Breast epithelium (tissue), 4 donors: ENCODE measurements at regions not wholly inside any gene's neighbourhood (a gene's known extent, or its start where the extent isn't known, plus 50 kb on each side); places are given as distances from the start of the nearest gene placed in this dataset.
"Not testable (repeated sequence)": the region's sequence is repeated elsewhere in the genome, so short reads cannot be mapped to it uniquely, and the experiment has no call there.

Source experiments
- DNase-seq, 2 donors: peaks; one replicate each; pipeline ENCODE4 v3.0.0-alpha.2; 2019; ENCODE audit warnings: low spot score in 2 of 2
- H3K27ac ChIP-seq, 2 donors: fragments of 200-600 bp; sonication (generic) in 1 of 2; one replicate each; pipeline ENCODE4 v1.5.1; 2016 to 2019; ENCODE audit warnings: mild to moderate bottlenecking in 1 of 2
- H3K27me3 ChIP-seq, 2 donors: fragments of 200-600 bp; sonication (generic) in 1 of 2; one replicate each; pipeline versions ENCODE4 v1.5.1 to v1.6.0; 2017 to 2019; ENCODE audit warnings: control low read depth in 1 of 2, mild to moderate bottlenecking in 1 of 2
- H3K36me3 ChIP-seq: fragments of 200-600 bp; one replicate; pipeline ENCODE4 v1.5.1; 2019
- H3K4me1 ChIP-seq, 2 donors: fragments of 200-600 bp; sonication (generic); one replicate each; pipeline ENCODE4 v1.5.1; 2016 to 2019; ENCODE audit warnings: control low read depth in 1 of 2
- H3K4me3 ChIP-seq, 3 donors: fragments of 200-600 bp; sonication (generic); 1 replicate in 2 of 3; 2 replicates in 1 of 3; pipeline ENCODE4 v1.5.1; 2016 to 2019; ENCODE audit warnings: mild to moderate bottlenecking in 3 of 3, moderate library complexity in 2 of 3
- H3K9me3 ChIP-seq, 2 donors: fragments of 200-600 bp; sonication (generic) in 1 of 2; one replicate each; pipeline ENCODE4 v1.5.1; 2016 to 2019; ENCODE audit warnings: control low read depth in 1 of 2
- CTCF ChIP-seq, 3 donors: fragments of 450-650 bp; IDR thresholded peaks; one replicate each; pipeline ENCODE4 v1.5.1; 2016 to 2017; ENCODE audit warnings: antibody characterized with exemption in 3 of 3, mild to moderate bottlenecking in 3 of 3, moderate library complexity in 3 of 3
- POLR2A ChIP-seq: fragments of 450-650 bp; IDR thresholded peaks from one replicate; pipeline ENCODE4 v1.6.1; 2016; ENCODE audit warnings: antibody characterized with exemption, mild to moderate bottlenecking, moderate library complexity
- POLR2AphosphoS5 ChIP-seq, 3 donors: sonication (generic); formaldehyde crosslinking; IDR thresholded peaks; one replicate each; pipeline ENCODE4 v1.6.1; 2017; ENCODE audit warnings: antibody characterized with exemption in 3 of 3
- intact Hi-C: fragments of 100-400 bp; cut with DNase I; formaldehyde crosslinking; loops from one replicate; pipeline ENCODE4 v1.15.1; 2023; ENCODE audit warnings: low total_unique reads

GRCh38 chr4:59712470-59712869, 1487.7 kb upstream of the ADGRL3 start:
- Histone ChIP-seq H3K27me3 (no peaks in the 10 kb centered on the region), H3K27ac (no peak overlapping the region), H3K4me1 (no peaks in the 10 kb centered on the region), H3K9me3 (no peaks in the 10 kb centered on the region), H3K36me3 (no peaks in the 10 kb centered on the region), H3K4me3 (no peak overlapping the region)
- TF ChIP-seq POLR2AphosphoS5 (IDR thresholded peaks at IDR 0.05) (no peak), CTCF (IDR thresholded peaks at IDR 0.05) (no peak), POLR2A (no peak)
- no peak for DNase-seq
- intact Hi-C loops, result no loop called here

GRCh38 chr4:59724286-59724685, 1475.8 kb upstream of the ADGRL3 start:
- intact Hi-C loops, H3K27ac ChIP-seq, H3K27me3 ChIP-seq, H3K9me3 ChIP-seq, DNase-seq, H3K4me1 ChIP-seq, H3K4me3 ChIP-seq, H3K36me3 ChIP-seq: not testable (repeated sequence)

GRCh38 chr4:59727745-59728144, 1472.4 kb upstream of the ADGRL3 start:
- Histone ChIP-seq H3K27ac (no peak overlapping the region), H3K4me3 (no peak overlapping the region), H3K27me3 (no peaks in the 10 kb centered on the region), H3K36me3 (no peaks in the 10 kb centered on the region), H3K4me1 (no peaks in the 10 kb centered on the region), H3K9me3 (peaks cover 0 to 6% of the 10 kb centered on the region in 2 donors)
- no peak for DNase-seq
- intact Hi-C loops, result no loop called here
- TF ChIP-seq CTCF (IDR thresholded peaks at IDR 0.05) (no peak), POLR2A (no peak)

- H3K27me3 ChIP-seq, result no peaks in the 10 kb centered on the region
- TF ChIP-seq CTCF (IDR thresholded peaks at IDR 0.05), result no peak
- no peak for TF ChIP-seq POLR2A
- no peak for TF ChIP-seq POLR2AphosphoS5 (IDR thresholded peaks at IDR 0.05)
- H3K27ac ChIP-seq, result no peak overlapping the region
- H3K9me3 ChIP-seq, result peaks cover 0 to 6% of the 10 kb centered on the region in 2 donors
- no peak overlapping the region for H3K4me3 ChIP-seq
- no peaks in the 10 kb centered on the region for H3K36me3 ChIP-seq
- DNase-seq, result no peak
- intact Hi-C loops, result no loop called here
- no peaks in the 10 kb centered on the region for H3K4me1 ChIP-seq
These were observed 1471.6 kb upstream of the ADGRL3 start for GRCh38 chr4:59728496-59728895.

GRCh38 chr4:59729321-59729720, 1470.8 kb upstream of the ADGRL3 start:
- Histone ChIP-seq H3K36me3 (no peaks in the 10 kb centered on the region), H3K4me3 (no peak overlapping the region), H3K9me3 (peaks cover 0 to 4% of the 10 kb centered on the region in 2 donors), H3K27ac (no peak overlapping the region), H3K4me1 (no peaks in the 10 kb centered on the region), H3K27me3 (no peaks in the 10 kb centered on the region)
- intact Hi-C loops, result no loop called here
- TF ChIP-seq POLR2A (no peak), POLR2AphosphoS5 (IDR thresholded peaks at IDR 0.05) (no peak), CTCF (IDR thresholded peaks at IDR 0.05) (no peak)
- no peak for DNase-seq

- no peak overlapping the region for H3K4me3 ChIP-seq
- no peak for DNase-seq
- H3K4me1 ChIP-seq, result no peaks in the 10 kb centered on the region
- H3K9me3 ChIP-seq, result no peaks in the 10 kb centered on the region
- H3K27ac ChIP-seq, result no peak overlapping the region
- no peak for TF ChIP-seq POLR2A
- TF ChIP-seq CTCF (IDR thresholded peaks at IDR 0.05), result no peak
- TF ChIP-seq POLR2AphosphoS5 (IDR thresholded peaks at IDR 0.05), result no peak
- intact Hi-C loops, result no loop called here
- H3K36me3 ChIP-seq, result no peaks in the 10 kb centered on the region
- no peaks in the 10 kb centered on the region for H3K27me3 ChIP-seq
These were observed 1451.7 kb upstream of the ADGRL3 start for GRCh38 chr4:59748433-59748832.
